Large intestine (tissue), 3 donors: ENCODE measurements at regions not wholly inside any gene's neighbourhood (a gene's known extent, or its start where the extent isn't known, plus 50 kb on each side); places are given as distances from the start of the nearest gene placed in this dataset.

Experiments used
- DNase-seq, 2 donors: peaks; one replicate each; pipeline versions ENCODE4 v3.0.0 to v3.0.0-alpha.2; 2013
- H3K27ac ChIP-seq: one replicate; pipeline ENCODE4 v1.5.1; 2013; ENCODE audit warnings: low read length
- H3K27me3 ChIP-seq: 2 replicates; pipeline ENCODE4 v1.6.1; 2013; ENCODE audit warnings: low read length; ENCODE audit not compliant: control insufficient read depth, insufficient read depth
- H3K36me3 ChIP-seq: 2 replicates; pipeline ENCODE4 v1.6.1; 2013; ENCODE audit warnings: low read length; ENCODE audit not compliant: control insufficient read depth, insufficient read depth
- H3K4me1 ChIP-seq: one replicate; pipeline ENCODE4 v1.6.1; 2013; ENCODE audit warnings: low read length; ENCODE audit not compliant: control insufficient read depth, insufficient read depth
- H3K4me3 ChIP-seq: one replicate; pipeline ENCODE4 v1.5.1; 2013; ENCODE audit warnings: low read length
- H3K9me3 ChIP-seq: one replicate; pipeline ENCODE4 v1.6.1; 2013; ENCODE audit warnings: mild to moderate bottlenecking, low read depth, low read length, moderate library complexity; ENCODE audit not compliant: control insufficient read depth
- WGBS: methylation state at CpG from one replicate; pipeline ENCODE4 v1.1.5; 2013; ENCODE audit warnings: low lambda C conversion rate; ENCODE audit not compliant: insufficient coverage; 5-methylcytosine and 5-hydroxymethylcytosine counted together

DNA sequence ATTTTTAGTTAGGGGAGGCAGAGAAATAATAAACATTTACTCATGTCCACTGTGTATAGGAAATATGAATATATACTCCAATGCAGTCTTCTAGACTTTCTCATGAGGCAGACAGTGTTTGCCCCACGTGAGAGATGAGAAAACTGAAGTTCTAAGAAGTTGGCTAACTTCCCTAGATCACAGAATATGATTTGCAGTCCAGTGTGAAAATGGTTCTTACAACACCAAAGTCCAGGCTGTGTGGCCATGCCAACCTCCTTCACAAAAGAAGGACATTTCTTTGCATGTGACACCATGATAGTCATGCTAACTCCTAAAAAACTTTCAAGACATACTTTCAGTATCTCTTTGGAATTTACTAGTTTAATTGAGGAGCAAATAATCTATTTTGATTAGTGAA lies 143.7 kb downstream of the IRS1 start:
- Histone ChIP-seq H3K9me3 (no peaks in the 10 kb centered on the region), H3K27me3 (no peaks in the 10 kb centered on the region), H3K4me3 (no peak overlapping the region), H3K36me3 (no peaks in the 10 kb centered on the region), H3K27ac (peak overlapping the region; percentile 83), H3K4me1 (peaks cover 51% of the 10 kb centered on the region)
- DNase-seq, result peak; percentile 78 to 86
- WGBS, result no CpG with 5 or more reads among the region's 1 CpG

DNA sequence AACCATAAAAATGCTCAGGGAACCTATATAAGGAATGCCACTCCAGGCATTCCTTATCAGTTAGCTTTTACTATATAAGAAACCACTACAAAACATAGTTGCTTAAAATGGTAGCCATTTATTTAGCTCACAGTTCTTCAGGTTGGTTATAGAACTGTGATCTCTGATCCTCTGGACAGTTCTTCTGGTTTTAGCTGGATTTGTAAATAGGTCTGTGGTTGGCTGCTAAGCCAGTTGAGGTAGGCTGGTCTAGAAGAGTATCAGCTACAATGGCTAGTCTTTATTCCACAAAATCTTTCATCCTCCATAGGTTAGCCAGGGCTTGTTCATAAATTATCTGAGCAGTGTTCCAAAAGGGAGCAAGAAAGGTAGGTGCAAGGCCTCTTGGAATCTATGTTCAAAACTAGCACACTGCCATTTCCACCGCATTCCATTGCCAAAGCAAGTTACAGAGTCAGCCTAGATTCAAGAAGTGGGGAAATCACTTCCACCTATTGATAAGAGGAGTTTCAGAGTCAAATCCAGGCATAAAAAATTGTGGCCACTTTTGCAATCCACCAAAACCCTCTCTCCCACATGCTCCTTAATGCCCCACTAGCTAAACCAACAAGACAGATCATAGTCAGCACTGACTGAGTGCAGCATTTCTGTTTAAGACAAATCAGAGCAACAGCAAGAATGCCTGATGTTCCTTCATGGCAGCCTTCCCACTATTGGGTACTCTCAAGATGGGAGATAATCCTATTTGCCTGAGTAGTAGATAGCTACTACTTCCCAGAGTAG lies 146.4 kb downstream of the IRS1 start:
- Histone ChIP-seq H3K27ac (peak overlapping the region; percentile 65), H3K4me1 (peaks cover 41% of the 10 kb centered on the region), H3K9me3 (peaks cover 6% of the 10 kb centered on the region), H3K27me3 (no peaks in the 10 kb centered on the region), H3K4me3 (no peak overlapping the region), H3K36me3 (no peaks in the 10 kb centered on the region)
- DNase-seq, result no peak
- no CpG with 5 or more reads among the region's 1 CpG for whole genome bisulfite sequencing

DNA sequence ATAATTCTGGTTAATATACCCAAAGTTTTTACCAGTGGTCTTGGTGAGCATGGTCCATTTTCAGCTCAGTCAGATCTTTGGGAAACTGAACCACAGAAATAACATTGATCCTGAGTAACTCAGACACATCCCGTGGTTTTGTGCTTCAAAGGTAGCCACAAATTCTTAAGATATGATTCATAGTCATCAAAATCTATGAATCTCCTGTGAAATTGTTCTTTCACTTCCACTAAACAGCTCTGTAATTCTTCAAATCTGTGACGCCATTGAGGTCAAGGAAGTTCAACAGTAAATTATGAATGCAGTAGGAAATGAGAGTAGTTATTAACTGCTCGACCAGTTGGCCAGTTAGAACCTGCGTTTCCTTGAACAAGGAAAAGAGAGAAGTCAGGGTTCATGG lies 147.3 kb downstream of the IRS1 start:
- peaks cover 9% of the 10 kb centered on the region for H3K9me3 ChIP-seq
- H3K27ac ChIP-seq, result peak overlapping the region; percentile 65
- peak; percentile 76 to 90 for DNase-seq
- no peak overlapping the region for H3K4me3 ChIP-seq
- no peaks in the 10 kb centered on the region for H3K27me3 ChIP-seq
- peaks cover 36% of the 10 kb centered on the region for H3K4me1 ChIP-seq
- WGBS, result 24% methylated on average over 2 of the region's 4 CpGs
- no peaks in the 10 kb centered on the region for H3K36me3 ChIP-seq

DNA sequence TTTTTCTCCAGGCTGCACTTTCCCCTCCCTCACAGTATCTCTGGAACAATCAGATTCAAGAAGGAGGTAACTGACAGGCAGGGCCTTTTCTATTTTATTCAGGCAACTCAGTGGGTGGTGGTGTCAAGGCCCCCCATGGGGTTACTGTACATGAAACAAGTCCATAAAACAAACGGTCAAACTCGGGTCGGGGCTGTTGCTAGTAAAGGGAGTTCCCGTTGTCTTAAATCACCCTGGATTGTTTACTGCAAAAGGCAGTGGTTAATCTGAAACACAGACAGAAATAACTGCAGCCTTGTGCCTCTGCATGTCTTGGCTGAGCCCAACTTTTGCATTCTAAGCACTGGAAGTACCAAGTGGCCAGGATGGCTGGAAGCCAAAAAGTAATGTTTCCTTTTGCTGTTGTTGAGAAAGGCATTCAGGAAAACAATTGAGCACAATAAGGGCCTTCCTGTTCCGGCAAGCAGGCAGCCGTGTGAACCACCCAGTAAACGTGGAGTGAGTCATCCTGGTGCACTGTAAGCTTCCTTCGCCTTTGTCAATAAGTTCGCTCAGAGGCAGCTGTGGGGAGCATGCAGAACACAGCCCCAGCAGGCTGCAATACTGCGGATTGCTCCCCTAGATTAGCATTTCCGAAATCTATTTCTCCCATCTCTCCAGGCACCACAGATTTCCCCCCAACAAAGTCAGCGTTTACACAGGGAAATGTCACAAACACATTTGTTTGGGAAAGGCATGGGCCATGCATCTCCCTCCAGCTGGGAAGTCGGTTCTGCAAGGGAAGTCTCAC lies 149.6 kb downstream of the IRS1 start:
- DNase-seq, result peak; percentile 64 to 72
- no CpG with 5 or more reads among the region's 13 CpGs for WGBS
- peak overlapping the region; percentile 33 for H3K27ac ChIP-seq
- no peaks in the 10 kb centered on the region for H3K36me3 ChIP-seq
- H3K4me1 ChIP-seq, result peaks cover 26% of the 10 kb centered on the region
- H3K4me3 ChIP-seq, result no peak overlapping the region
- peaks cover 9% of the 10 kb centered on the region for H3K9me3 ChIP-seq
- H3K27me3 ChIP-seq, result no peaks in the 10 kb centered on the region

DNA sequence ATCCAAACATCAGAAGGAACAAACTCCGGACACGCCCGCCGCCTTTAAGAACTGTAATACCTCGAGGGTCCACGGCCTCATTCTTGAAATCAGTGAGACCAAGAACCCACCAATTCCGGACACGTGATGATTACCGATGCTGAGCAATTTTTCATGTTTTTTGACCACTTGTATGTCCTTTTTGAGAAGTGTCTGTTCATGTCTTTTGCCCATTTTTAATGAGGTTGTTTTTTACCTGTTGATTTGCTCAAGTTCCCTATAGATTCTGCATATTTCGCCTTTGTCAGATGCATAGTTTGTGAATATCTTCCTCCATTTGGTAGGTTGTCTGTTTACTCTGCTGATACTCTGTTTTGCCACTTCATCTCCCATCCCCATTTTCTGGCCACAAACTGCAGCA lies 150.4 kb downstream of the IRS1 start:
- no peak for DNase-seq
- no peaks in the 10 kb centered on the region for H3K27me3 ChIP-seq
- peaks cover 26% of the 10 kb centered on the region for H3K4me1 ChIP-seq
- no peaks in the 10 kb centered on the region for H3K36me3 ChIP-seq
- H3K4me3 ChIP-seq, result no peak overlapping the region
- no peak overlapping the region for H3K27ac ChIP-seq
- no CpG with 5 or more reads among the region's 10 CpGs for WGBS
- H3K9me3 ChIP-seq, result peaks cover 9% of the 10 kb centered on the region

DNA sequence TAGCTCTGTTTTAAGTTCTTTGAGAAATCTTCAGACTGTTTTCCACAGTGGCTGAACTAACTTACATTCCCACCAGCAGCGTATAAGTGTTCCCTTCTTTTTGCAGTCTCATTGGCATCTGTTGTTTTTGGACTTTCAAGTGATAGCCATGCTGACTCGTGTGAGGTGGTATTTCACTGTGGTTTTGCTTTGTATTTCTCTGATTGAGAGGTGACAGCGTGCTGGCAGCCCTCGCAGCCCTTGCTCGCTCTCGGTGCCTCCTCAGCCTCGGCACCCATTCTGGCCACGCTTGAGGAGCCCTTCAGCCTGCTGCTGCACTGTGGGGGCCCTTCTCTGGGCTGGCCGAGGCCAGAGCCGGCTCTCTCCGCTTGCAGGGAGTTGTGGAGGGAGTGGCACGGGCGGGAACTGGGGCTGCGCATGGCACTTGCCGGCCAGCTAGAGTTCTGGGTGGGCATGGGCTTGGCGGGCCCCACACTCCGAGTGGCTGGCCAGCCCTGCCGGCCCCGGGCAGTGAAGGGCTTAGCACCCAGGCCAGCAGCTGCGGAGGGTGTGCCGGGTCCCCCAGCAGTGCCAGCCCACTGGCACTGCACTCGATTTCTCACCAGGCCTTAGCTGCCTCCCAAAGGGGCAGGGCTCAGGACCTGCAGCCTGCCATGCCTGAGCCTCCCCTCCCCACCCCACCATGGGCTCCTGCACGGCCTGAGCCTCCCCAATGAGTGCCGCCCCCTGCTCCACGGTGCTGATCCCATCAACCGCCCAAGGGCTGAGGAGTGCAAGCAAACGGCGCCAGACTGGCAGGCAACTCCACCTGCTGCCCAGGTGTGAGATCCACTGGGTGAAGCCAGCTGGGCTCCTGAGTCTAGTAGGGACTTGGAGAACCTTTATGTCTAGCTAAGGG lies 151.8 kb downstream of the IRS1 start:
- no peak overlapping the region for H3K27ac ChIP-seq
- WGBS, result no CpG with 5 or more reads among the region's 28 CpGs
- DNase-seq, result no peak
- H3K36me3 ChIP-seq, result no peaks in the 10 kb centered on the region
- peaks cover 21% of the 10 kb centered on the region for H3K4me1 ChIP-seq
- peaks cover 9% of the 10 kb centered on the region for H3K9me3 ChIP-seq
- no peaks in the 10 kb centered on the region for H3K27me3 ChIP-seq
- H3K4me3 ChIP-seq, result no peak overlapping the region

DNA sequence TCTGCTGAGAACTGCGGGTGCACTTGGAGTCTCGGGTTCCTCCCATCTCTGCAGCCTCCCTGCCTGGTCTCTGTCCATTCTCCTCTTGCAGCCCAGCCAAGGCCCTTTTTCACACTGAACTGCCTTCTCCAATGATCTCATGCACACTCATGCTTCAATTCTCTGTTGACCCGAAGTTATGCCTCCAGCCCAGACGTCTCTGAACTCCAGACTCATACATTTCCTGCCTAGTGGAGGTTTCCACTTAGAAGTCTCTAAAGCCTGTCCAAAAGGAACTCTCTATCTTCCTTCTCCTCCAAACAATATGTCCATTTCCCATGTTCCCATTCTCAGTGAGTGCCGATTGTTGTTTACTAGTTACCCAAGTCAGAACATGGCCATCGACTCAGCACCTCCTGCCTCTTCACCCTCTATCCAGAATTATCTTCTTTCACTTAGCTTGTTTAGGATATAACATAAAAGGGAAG lies 155.2 kb downstream of the IRS1 start:
- no peaks in the 10 kb centered on the region for H3K4me1 ChIP-seq
- H3K27ac ChIP-seq, result no peak overlapping the region
- DNase-seq, result no peak
- no peaks in the 10 kb centered on the region for H3K36me3 ChIP-seq
- H3K9me3 ChIP-seq, result peaks cover 12% of the 10 kb centered on the region
- WGBS, result 77% methylated on average over 3 of the region's 6 CpGs
- H3K27me3 ChIP-seq, result no peaks in the 10 kb centered on the region
- no peak overlapping the region for H3K4me3 ChIP-seq

DNA sequence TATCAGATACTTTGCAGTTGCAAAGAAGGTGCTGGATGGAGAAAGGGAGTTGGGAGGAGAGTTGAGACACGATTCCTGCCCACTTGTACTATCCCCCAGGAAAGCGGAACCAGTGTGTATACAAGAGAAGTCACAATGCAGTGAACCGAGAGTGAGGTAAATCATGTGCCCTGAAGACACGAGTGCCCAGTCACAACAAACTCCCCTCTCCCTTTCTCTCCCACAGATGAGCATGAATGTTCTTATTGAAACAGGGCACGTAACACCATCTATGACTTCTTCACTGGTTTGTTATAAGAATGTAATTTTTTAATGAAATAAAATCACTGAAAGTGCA lies 155.7 kb downstream of the IRS1 start:
- WGBS, result no CpG with 5 or more reads among the region's 5 CpGs
- Histone ChIP-seq H3K4me1 (no peaks in the 10 kb centered on the region), H3K4me3 (no peak overlapping the region), H3K36me3 (no peaks in the 10 kb centered on the region), H3K27ac (no peak overlapping the region), H3K9me3 (peaks cover 8% of the 10 kb centered on the region), H3K27me3 (no peaks in the 10 kb centered on the region)
- DNase-seq, result no peak

DNA sequence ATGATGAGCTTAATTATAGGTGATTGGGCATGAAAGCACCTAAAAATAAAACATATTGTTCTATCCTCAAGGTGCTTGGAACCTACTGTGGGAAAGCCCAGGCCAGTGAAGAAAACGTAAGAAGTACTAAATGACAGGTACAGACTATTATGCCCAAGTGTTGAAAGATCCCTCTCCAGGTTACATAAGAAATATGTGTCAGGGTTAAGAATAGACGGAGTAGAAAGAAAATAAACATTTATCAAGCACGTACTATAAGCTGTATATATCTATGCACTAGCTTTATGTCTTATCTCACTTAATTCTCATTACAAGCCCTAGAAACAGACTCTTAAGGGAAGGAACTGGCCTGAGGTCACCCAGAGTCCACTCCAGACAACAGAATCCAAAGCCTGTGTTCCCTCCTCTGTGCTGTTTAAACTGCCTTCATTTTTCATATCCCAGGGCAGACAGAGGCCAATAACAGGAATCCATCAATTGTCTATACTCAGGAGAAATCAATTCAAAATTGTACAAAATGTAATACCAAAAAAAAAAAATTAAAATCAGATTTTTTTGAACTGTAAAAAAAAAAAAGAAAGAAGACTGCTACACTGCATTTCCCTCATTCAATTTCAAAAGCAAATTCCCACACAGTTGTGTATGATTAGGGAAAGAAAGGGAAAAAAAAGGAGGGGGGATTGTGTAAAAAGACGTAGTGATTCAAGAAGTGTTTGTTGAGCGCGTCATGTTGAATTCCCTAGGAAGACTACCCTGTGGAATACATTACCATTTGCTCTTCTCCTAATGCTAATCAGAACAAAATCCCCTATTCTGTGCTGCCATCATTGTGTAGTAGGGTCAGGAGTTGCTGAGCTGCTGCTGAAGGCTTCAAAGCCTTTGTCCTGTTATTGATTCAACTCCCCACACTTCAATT lies 156.3 kb downstream of the IRS1 start:
- Histone ChIP-seq H3K36me3 (no peaks in the 10 kb centered on the region), H3K4me3 (no peak overlapping the region), H3K4me1 (no peaks in the 10 kb centered on the region), H3K27ac (no peak overlapping the region), H3K9me3 (peaks cover 8% of the 10 kb centered on the region), H3K27me3 (no peaks in the 10 kb centered on the region)
- DNase-seq, result no peak
- 94% methylated on average over 4 of the region's 6 CpGs for WGBS
